ENCODE measurements at regions not wholly inside any gene's neighbourhood (a gene's known extent, or its start where the extent isn't known, plus 50 kb on each side); places are given as distances from the start of the nearest gene placed in this dataset.

- no peaks in the 10 kb centered on the region for H3K4me1 Mint-ChIP-seq
- intact Hi-C loops (cut with micrococcal nuclease), result no loop called here
- no peaks in the 10 kb centered on the region for H3K9me3 Mint-ChIP-seq
- H3K27me3 Mint-ChIP-seq, result no peaks in the 10 kb centered on the region
- H3K27ac Mint-ChIP-seq, result no peak overlapping the region
- H3K36me3 Mint-ChIP-seq (ENCODE audit: low read depth), result no peaks in the 10 kb centered on the region
- no peak overlapping the region for H3K4me3 Mint-ChIP-seq
- no peak for DNase-seq
Observed at GRCh38 chr2:120949957-120950590, 214.4 kb downstream of the GLI2 start.

GRCh38 chr2:120951693-120952092, 216.0 kb downstream of the GLI2 start:
- no peak overlapping the region for H3K27ac Mint-ChIP-seq
- no peaks in the 10 kb centered on the region for H3K4me1 Mint-ChIP-seq
- no peaks in the 10 kb centered on the region for H3K9me3 Mint-ChIP-seq
- no peak for DNase-seq
- intact Hi-C loops (cut with micrococcal nuclease), result no loop called here
- H3K36me3 Mint-ChIP-seq (ENCODE audit: low read depth), result no peaks in the 10 kb centered on the region
- H3K27me3 Mint-ChIP-seq, result no peaks in the 10 kb centered on the region
- H3K4me3 Mint-ChIP-seq, result no peak overlapping the region

GRCh38 chr2:120952318-120952717, 216.7 kb downstream of the GLI2 start:
- Mint-ChIP-seq H3K27me3 (no peaks in the 10 kb centered on the region), H3K4me3 (no peak overlapping the region)
- intact Hi-C loops (cut with micrococcal nuclease), result no loop called here

DNA sequence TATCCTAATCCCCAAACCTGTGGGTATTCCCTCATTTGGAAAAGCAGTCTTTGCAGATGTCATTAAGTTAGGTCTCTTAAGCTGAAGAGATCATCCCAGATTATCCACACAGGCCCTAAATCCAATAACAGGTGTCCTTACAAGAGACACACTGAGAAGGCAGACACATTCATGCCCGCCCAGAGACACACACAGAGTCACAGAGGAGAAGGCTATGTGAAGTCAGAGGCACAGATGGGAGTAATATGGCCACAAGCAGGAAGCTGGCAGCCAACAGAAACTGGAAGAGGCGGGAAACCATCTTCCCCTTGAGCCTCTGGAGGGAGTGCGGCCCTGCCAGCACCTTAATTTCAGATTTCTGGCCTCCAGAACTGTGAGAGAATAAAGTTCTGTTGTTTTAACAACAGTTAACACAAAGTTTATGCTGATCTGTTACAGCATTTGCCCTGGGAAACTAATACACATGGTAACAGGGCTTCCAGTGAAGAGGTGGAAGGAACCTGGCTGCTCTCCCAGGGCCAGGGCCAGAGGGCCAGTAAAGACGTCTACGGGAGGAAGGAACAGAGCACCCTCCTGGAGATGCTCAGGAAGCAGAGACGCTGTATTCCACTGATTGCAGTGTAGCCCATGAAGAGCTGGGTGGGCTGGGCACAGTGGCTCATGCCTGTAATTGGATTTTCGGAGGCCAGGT, 217.5 kb downstream of the GLI2 start:
- no peaks in the 10 kb centered on the region for H3K36me3 Mint-ChIP-seq (ENCODE audit: low read depth)
- H3K4me3 Mint-ChIP-seq, result no peak overlapping the region
- H3K27ac Mint-ChIP-seq, result no peak overlapping the region
- DNase-seq, result no peak
- H3K9me3 Mint-ChIP-seq, result no peaks in the 10 kb centered on the region
- intact Hi-C loops (cut with micrococcal nuclease), result no loop called here
- H3K4me1 Mint-ChIP-seq, result no peaks in the 10 kb centered on the region
- H3K27me3 Mint-ChIP-seq, result no peaks in the 10 kb centered on the region

More at GRCh38 chr2:120952318-120952717, 216.7 kb downstream of the GLI2 start:
- Mint-ChIP-seq H3K4me1 (no peaks in the 10 kb centered on the region), H3K36me3 (ENCODE audit: low read depth) (no peaks in the 10 kb centered on the region), H3K27ac (no peak overlapping the region), H3K9me3 (no peaks in the 10 kb centered on the region)
- DNase-seq, result no peak

GRCh38 chr2:120953843-120954584, 218.3 kb downstream of the GLI2 start:
- Mint-ChIP-seq H3K27ac (no peak overlapping the region), H3K4me3 (no peak overlapping the region), H3K27me3 (no peaks in the 10 kb centered on the region), H3K9me3 (no peaks in the 10 kb centered on the region), H3K36me3 (ENCODE audit: low read depth) (no peaks in the 10 kb centered on the region), H3K4me1 (no peaks in the 10 kb centered on the region)
- intact Hi-C loops (cut with micrococcal nuclease), result no loop called here
- DNase-seq, result no peak

DNA sequence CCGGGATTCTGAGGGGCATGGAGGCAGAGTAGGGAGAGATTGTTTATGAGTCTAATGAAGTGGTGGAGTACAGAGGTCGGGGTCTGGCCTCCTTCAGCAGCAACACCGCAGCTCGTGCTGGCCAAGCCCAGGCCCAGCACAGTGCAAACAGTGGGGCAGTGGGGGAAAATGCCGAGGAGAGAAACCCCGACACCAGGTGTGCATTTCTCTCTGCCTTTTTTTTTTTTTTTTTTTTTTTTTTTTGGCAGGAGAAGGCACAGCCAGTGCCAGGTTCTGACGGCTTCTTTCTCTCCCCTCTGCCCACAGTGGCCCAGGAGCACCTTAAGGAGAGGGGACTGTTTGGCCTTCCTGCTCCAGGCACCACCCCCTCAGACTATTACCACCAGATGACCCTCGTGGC, 219.3 kb downstream of the GLI2 start:
- Mint-ChIP-seq H3K9me3 (no peaks in the 10 kb centered on the region), H3K4me1 (no peaks in the 10 kb centered on the region), H3K36me3 (ENCODE audit: low read depth) (no peaks in the 10 kb centered on the region), H3K27ac (no peak overlapping the region), H3K27me3 (no peaks in the 10 kb centered on the region), H3K4me3 (no peak overlapping the region)
- DNase-seq, result no peak
- intact Hi-C loops (cut with micrococcal nuclease), result no loop called here

DNA sequence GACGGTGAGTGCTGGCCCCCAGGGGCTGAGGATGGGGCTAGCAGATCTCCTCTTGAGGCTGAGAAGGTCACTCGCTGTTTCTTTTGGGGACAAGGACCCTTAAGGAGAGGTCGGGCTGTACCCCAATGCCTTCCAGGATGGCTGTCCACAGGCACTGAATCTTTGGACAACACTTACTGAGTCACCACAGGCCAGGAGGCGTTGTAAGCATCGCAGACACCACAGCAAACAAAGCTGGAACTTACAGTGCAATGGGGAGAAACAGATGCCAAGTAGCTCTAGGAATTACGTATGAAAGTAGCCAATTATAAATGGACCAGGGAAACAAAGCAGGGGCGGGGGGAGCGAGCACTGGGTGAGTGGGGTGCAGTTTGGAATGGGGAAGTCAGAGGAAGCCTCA, 219.8 kb downstream of the GLI2 start:
- no peaks in the 10 kb centered on the region for H3K36me3 Mint-ChIP-seq (ENCODE audit: low read depth)
- H3K9me3 Mint-ChIP-seq, result no peaks in the 10 kb centered on the region
- no peak overlapping the region for H3K4me3 Mint-ChIP-seq
- intact Hi-C loops (cut with micrococcal nuclease), result no loop called here
- DNase-seq, result no peak
- H3K27me3 Mint-ChIP-seq, result no peaks in the 10 kb centered on the region
- no peak overlapping the region for H3K27ac Mint-ChIP-seq
- no peaks in the 10 kb centered on the region for H3K4me1 Mint-ChIP-seq

GRCh38 chr2:120956486-120957156, 221.0 kb downstream of the GLI2 start:
- no peaks in the 10 kb centered on the region for H3K9me3 Mint-ChIP-seq
- no peak for DNase-seq
- no peaks in the 10 kb centered on the region for H3K4me1 Mint-ChIP-seq
- no peaks in the 10 kb centered on the region for H3K27me3 Mint-ChIP-seq
- no peak overlapping the region for H3K4me3 Mint-ChIP-seq
- intact Hi-C loops (cut with micrococcal nuclease), result no loop called here
- no peaks in the 10 kb centered on the region for H3K36me3 Mint-ChIP-seq (ENCODE audit: low read depth)
- no peak overlapping the region for H3K27ac Mint-ChIP-seq

GRCh38 chr2:120957905-120958304, 222.2 kb downstream of the GLI2 start:
- DNase-seq, result no peak
- intact Hi-C loops (cut with micrococcal nuclease), result no loop called here
- no peak overlapping the region for H3K4me3 Mint-ChIP-seq
- no peaks in the 10 kb centered on the region for H3K27me3 Mint-ChIP-seq
- H3K36me3 Mint-ChIP-seq (ENCODE audit: low read depth), result no peaks in the 10 kb centered on the region
- H3K27ac Mint-ChIP-seq, result no peak overlapping the region
- no peaks in the 10 kb centered on the region for H3K4me1 Mint-ChIP-seq
- H3K9me3 Mint-ChIP-seq, result no peaks in the 10 kb centered on the region

GRCh38 chr2:120958623-120959366, 223.1 kb downstream of the GLI2 start:
- H3K4me1 Mint-ChIP-seq, result no peaks in the 10 kb centered on the region
- H3K27me3 Mint-ChIP-seq, result no peaks in the 10 kb centered on the region
- no peaks in the 10 kb centered on the region for H3K36me3 Mint-ChIP-seq (ENCODE audit: low read depth)
- no peak for DNase-seq
- intact Hi-C loops (cut with micrococcal nuclease), result no loop called here
- H3K27ac Mint-ChIP-seq, result no peak overlapping the region
- no peaks in the 10 kb centered on the region for H3K9me3 Mint-ChIP-seq
- no peak overlapping the region for H3K4me3 Mint-ChIP-seq

DNA sequence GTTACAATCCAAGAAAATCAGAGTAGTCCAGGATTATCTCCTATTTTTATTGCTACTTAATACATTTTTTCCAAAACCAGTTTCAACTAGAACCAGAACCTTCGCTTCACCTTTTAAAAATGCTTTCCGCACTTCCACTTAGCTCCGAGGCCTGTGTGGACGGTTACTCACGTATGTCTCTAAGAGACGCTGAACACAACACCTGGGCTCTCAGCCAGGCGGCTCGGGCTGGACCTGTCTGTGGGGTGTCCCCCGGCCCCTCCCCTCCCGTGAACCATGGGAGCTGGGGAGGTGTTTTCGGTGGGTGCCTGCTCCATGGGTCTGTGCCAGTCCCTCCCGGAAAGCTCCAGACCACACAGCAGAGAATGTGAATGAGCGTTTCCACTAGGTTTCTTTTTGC, 223.8 kb downstream of the GLI2 start:
- H3K36me3 Mint-ChIP-seq (ENCODE audit: low read depth), result no peaks in the 10 kb centered on the region
- no peak overlapping the region for H3K4me3 Mint-ChIP-seq
- no peak for DNase-seq
- no peak overlapping the region for H3K27ac Mint-ChIP-seq
- intact Hi-C loops (cut with micrococcal nuclease), result no loop called here
- H3K9me3 Mint-ChIP-seq, result no peaks in the 10 kb centered on the region
- no peaks in the 10 kb centered on the region for H3K27me3 Mint-ChIP-seq
- no peaks in the 10 kb centered on the region for H3K4me1 Mint-ChIP-seq

GRCh38 chr2:120960770-120961366, 225.2 kb downstream of the GLI2 start:
- DNase-seq, result no peak
- H3K4me1 Mint-ChIP-seq, result no peaks in the 10 kb centered on the region
- H3K27me3 Mint-ChIP-seq, result no peaks in the 10 kb centered on the region
- no peak overlapping the region for H3K4me3 Mint-ChIP-seq
- intact Hi-C loops (cut with micrococcal nuclease), result no loop called here
- no peaks in the 10 kb centered on the region for H3K36me3 Mint-ChIP-seq (ENCODE audit: low read depth)
- H3K27ac Mint-ChIP-seq, result no peak overlapping the region
- H3K9me3 Mint-ChIP-seq, result no peaks in the 10 kb centered on the region

DNA sequence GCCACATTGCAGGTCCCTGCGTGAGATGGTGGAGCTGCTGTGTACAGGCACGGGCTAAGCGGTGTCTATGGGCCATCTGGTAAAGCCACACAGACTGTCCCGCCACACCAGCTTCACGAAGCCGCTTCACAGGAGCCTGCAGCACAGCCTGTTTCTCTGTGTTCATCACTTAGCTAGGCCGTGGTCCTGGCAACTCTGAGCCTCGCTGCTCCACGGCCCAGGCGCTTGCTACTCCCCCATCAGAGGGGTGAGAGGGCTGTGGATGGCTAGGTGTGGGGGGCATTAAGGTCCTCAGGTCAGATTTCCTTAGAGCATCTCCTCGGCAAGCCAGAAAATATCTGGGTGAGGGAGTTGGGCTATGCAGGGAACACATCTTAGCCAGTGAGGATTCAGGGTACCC, 225.7 kb downstream of the GLI2 start:
- Mint-ChIP-seq H3K27ac (no peak overlapping the region), H3K9me3 (no peaks in the 10 kb centered on the region), H3K36me3 (ENCODE audit: low read depth) (no peaks in the 10 kb centered on the region), H3K27me3 (no peaks in the 10 kb centered on the region), H3K4me1 (no peaks in the 10 kb centered on the region), H3K4me3 (no peak overlapping the region)
- DNase-seq, result no peak
- intact Hi-C loops (cut with micrococcal nuclease), result no loop called here

Measured in activated CD4-positive, alpha-beta T cell treated with anti-CD3 and anti-CD28 coated beads, Interleukin-2, amount 10 ng/mL, durations not matched to agents 24 days and 14 days (primary cell).